ENCODE measurements at regions not wholly inside any gene's neighbourhood (a gene's known extent, or its start where the extent isn't known, plus 50 kb on each side); places are given as distances from the start of the nearest gene placed in this dataset.
A peak's percentile ranks its signal among the peaks of the same experiment; 100 is the strongest.

DNA sequence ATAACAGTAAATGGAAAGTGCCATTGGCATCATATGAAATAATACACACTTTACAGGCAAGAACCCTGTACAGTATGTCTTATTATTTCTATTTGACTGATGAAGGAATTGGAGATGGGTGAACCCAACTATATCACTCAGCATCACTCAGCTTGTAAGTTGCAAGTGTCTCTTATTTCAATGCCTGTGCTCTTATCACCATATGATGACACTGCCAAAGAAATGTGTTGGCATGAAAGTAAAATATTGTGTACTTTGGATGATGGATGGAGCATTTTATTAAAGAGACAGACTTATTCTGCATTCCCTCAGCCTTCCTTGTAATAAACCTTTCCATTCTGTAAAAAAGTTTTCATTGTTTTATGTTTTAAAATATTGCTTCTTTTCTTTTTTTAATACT is 927.5 kb upstream of the VRK2 start:
- no peak for ATAC-seq (replicated peaks in 6 of 8)
- Histone ChIP-seq H3K4me1 (replicated peaks in 1 of 2) (no peaks in the 10 kb centered on the region), H3K4me3 (no peak overlapping the region), H3K27ac (no peak overlapping the region)
- in situ Hi-C loops (cut with MboI; ENCODE audit: low pct_unique_long_range_greater_than_20kb in 2 of 9, low sequenced_read_pairs in 9 of 9, unreplicated experiment in 9 of 9): no loop called here

DNA sequence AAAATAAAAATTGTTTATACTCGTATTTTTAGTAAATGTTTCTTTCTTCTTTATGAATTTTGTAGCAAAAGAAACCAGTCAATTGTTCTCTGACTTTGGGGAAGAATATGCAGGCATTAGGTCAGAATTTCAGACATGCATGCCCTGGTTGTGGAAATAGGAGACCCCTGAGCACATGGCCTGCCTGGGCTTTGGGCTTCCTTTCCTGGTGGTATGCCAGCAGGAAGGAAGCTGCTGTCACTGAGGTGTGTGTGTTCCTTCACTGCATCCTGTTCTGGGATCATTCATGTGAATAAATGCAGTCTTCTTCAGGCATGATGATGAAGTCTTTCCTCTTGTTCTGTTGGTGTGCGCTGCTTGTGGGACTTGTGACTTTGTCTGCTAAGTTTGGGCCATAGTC is 920.2 kb upstream of the VRK2 start:
- in situ Hi-C loops (cut with MboI; ENCODE audit: low pct_unique_long_range_greater_than_20kb in 2 of 9, low sequenced_read_pairs in 9 of 9, unreplicated experiment in 9 of 9): no loop called here
- H3K4me1 ChIP-seq (replicated peaks in 1 of 2): no peaks in the 10 kb centered on the region
- no peak overlapping the region for H3K27ac ChIP-seq
- H3K4me3 ChIP-seq: no peak overlapping the region
- 0 to 100% (median 57%) methylated on average over 1 to 2 of the region's 2 CpGs; no CpG with 5 or more reads in 1 of the 10 experiments for WGBS, 10 experiments
- ATAC-seq (replicated peaks in 6 of 8): no peak

GRCh38 chr2:57139179-57139578 is 907.4 kb upstream of the VRK2 start:
- no peak for ATAC-seq (replicated peaks in 6 of 8)
- WGBS, 10 experiments: 0 to 100% (median 55%) methylated on average over 1 of the region's 1 CpG; no CpG with 5 or more reads in 1 of the 10 experiments
- no peak overlapping the region for H3K27ac ChIP-seq
- H3K4me1 ChIP-seq (replicated peaks in 1 of 2): no peaks in the 10 kb centered on the region
- in situ Hi-C loops (cut with MboI; ENCODE audit: low pct_unique_long_range_greater_than_20kb in 2 of 9, low sequenced_read_pairs in 9 of 9, unreplicated experiment in 9 of 9): no loop called here
- H3K4me3 ChIP-seq: no peak overlapping the region

GRCh38 chr2:57141269-57141668 is 905.3 kb upstream of the VRK2 start:
- in situ Hi-C loops (cut with MboI; ENCODE audit: low pct_unique_long_range_greater_than_20kb in 2 of 9, low sequenced_read_pairs in 9 of 9, unreplicated experiment in 9 of 9): no loop called here
- Histone ChIP-seq H3K4me1 (replicated peaks in 1 of 2) (no peaks in the 10 kb centered on the region), H3K4me3 (no peak overlapping the region), H3K27ac (no peak overlapping the region)
- no peak for ATAC-seq (replicated peaks in 6 of 8)

DNA sequence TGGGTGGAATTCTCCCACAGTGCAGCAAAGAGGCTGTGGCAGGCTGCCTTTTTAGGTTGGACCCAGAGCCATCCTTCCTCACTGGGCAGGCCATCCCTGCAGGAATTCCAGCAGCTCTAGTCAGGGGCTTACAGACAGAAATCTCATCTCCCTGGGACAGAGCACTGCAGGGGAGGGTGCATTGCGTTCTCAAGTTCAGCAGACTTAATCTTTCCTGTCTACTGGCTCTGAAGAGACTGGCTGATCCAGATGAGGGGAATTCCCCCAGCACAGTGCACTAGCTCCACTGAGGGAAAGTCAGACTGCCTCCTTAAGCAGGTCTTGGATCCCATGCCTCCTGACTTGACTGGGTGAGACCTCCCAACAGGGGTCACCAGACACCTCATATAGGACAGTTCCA is 899.7 kb upstream of the VRK2 start:
- Histone ChIP-seq H3K4me1 (replicated peaks in 1 of 2) (no peaks in the 10 kb centered on the region), H3K27ac (no peak overlapping the region), H3K4me3 (no peak overlapping the region)
- ATAC-seq (replicated peaks in 6 of 8): no peak
- in situ Hi-C loops (cut with MboI; ENCODE audit: low pct_unique_long_range_greater_than_20kb in 2 of 9, low sequenced_read_pairs in 9 of 9, unreplicated experiment in 9 of 9): no loop called here
- 20 to 75% (median 25%) methylated on average over 1 of the region's 1 CpG; no CpG with 5 or more reads in 7 of the 10 experiments for WGBS, 10 experiments

GRCh38 chr2:57156231-57156924 is 890.2 kb upstream of the VRK2 start:
- H3K27ac ChIP-seq: no peak overlapping the region
- H3K4me3 ChIP-seq: no peak overlapping the region
- peaks cover 0 to 7% of the 10 kb centered on the region in 2 donors for H3K4me1 ChIP-seq (replicated peaks in 1 of 2)
- WGBS, 10 experiments: 0 to 92% (median 67%) methylated on average over 1 to 2 of the region's 2 CpGs; no CpG with 5 or more reads in 1 of the 10 experiments
- in situ Hi-C loops (cut with MboI; ENCODE audit: low pct_unique_long_range_greater_than_20kb in 2 of 9, low sequenced_read_pairs in 9 of 9, unreplicated experiment in 9 of 9): no loop called here
- no peak for ATAC-seq (replicated peaks in 6 of 8)

DNA sequence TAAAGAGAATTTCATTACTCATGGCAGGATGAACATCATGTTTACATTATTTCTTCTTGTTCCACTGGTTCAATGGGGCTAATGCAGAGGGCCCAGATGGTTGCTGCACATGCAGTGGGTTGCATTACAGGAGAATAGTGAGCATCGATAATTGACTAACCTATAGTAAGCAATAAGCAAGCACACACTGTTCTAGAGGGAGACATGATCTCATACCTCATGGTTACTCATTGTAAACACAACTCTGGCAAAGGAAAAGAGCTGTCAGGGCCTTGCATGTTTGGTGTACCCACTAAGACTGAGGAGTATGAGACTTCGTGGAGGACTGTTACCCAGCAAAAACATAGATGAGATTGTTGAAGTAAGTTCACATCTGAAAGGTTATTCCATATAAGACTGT is 885.6 kb upstream of the VRK2 start:
- Histone ChIP-seq H3K27ac (no peak overlapping the region), H3K4me1 (replicated peaks in 1 of 2) (peaks cover 0 to 12% of the 10 kb centered on the region in 2 donors), H3K4me3 (no peak overlapping the region)
- peak in 1 of 8 experiments; percentile 78 for ATAC-seq (replicated peaks in 6 of 8)
- in situ Hi-C loops (cut with MboI; ENCODE audit: low pct_unique_long_range_greater_than_20kb in 2 of 9, low sequenced_read_pairs in 9 of 9, unreplicated experiment in 9 of 9): no loop called here
- WGBS, 10 experiments: 0 to 100% (median 86%) methylated on average over 1 to 2 of the region's 2 CpGs; no CpG with 5 or more reads in 1 of the 10 experiments

DNA sequence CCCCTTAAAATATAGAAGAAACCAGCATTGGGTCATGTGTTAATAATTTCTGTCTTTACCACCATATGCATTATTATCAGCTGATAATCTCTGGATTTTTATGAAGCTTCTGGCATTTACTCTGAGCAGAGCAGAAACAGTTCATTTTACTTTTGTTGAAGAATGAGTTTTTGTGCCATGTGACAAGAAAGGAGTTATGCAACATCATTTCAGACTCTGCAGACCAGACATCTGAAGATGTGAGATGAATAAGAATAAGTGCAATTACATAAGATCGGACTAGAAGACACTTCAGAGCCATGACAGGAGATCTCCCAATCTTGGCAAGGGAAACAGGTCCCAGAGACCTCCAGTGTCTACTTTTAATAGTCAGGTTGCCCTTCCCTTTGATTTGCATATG is 869.4 kb upstream of the VRK2 start:
- no peaks in the 10 kb centered on the region for H3K4me1 ChIP-seq (replicated peaks in 1 of 2)
- peak in 1 of 8 experiments; percentile 17 for ATAC-seq (replicated peaks in 6 of 8)
- no peak overlapping the region for H3K4me3 ChIP-seq
- 63 to 100% (median 63%) methylated on average over 1 of the region's 1 CpG; no CpG with 5 or more reads in 7 of the 10 experiments for WGBS, 10 experiments
- in situ Hi-C loops (cut with MboI; ENCODE audit: low pct_unique_long_range_greater_than_20kb in 2 of 9, low sequenced_read_pairs in 9 of 9, unreplicated experiment in 9 of 9): no loop called here
- H3K27ac ChIP-seq: no peak overlapping the region

- in situ Hi-C loops (cut with MboI; ENCODE audit: low pct_unique_long_range_greater_than_20kb in 2 of 9, low sequenced_read_pairs in 9 of 9, unreplicated experiment in 9 of 9): no loop called here
- Histone ChIP-seq H3K27ac (no peak overlapping the region), H3K4me3 (no peak overlapping the region), H3K4me1 (replicated peaks in 1 of 2) (no peaks in the 10 kb centered on the region)
- 45 to 100% (median 80%) methylated on average over 1 to 4 of the region's 4 CpGs for WGBS, 10 experiments
- peak in 1 of 8 experiments; percentile 27 for ATAC-seq (replicated peaks in 6 of 8)
Observed at GRCh38 chr2:57180042-57180567, 866.5 kb upstream of the VRK2 start.

DNA sequence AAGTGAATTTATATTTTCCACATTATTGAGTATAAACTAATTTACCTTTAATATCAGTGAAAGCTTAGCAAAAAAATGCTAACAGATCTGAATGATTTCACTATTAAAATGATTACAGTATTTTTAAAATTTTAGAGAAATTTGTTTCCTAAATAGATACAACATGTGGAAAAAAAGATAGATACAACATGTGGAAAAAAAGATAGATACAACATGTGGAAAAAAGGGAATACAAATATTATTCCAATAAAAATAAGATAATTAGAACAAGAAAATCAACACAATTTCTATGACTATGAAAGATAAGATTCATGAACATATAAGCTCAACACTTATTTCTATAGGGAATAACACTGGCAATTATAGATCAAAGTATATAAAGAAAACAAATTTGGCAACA is 865.9 kb upstream of the VRK2 start:
- no peak overlapping the region for H3K27ac ChIP-seq
- no peak for ATAC-seq (replicated peaks in 6 of 8)
- no peak overlapping the region for H3K4me3 ChIP-seq
- in situ Hi-C loops (cut with MboI; ENCODE audit: low pct_unique_long_range_greater_than_20kb in 2 of 9, low sequenced_read_pairs in 9 of 9, unreplicated experiment in 9 of 9): no loop called here
- no peaks in the 10 kb centered on the region for H3K4me1 ChIP-seq (replicated peaks in 1 of 2)

GRCh38 chr2:57181315-57182038 is 865.1 kb upstream of the VRK2 start:
- Histone ChIP-seq H3K27ac (no peak overlapping the region), H3K4me1 (replicated peaks in 1 of 2) (no peaks in the 10 kb centered on the region), H3K4me3 (no peak overlapping the region)
- 0 to 44% (median 33%) methylated on average over 1 of the region's 1 CpG; no CpG with 5 or more reads in 2 of the 10 experiments for WGBS, 10 experiments
- no peak for ATAC-seq (replicated peaks in 6 of 8)
- in situ Hi-C loops (cut with MboI; ENCODE audit: low pct_unique_long_range_greater_than_20kb in 2 of 9, low sequenced_read_pairs in 9 of 9, unreplicated experiment in 9 of 9): no loop called here

GRCh38 chr2:57182916-57183315 is 863.7 kb upstream of the VRK2 start:
- in situ Hi-C loops (cut with MboI; ENCODE audit: low pct_unique_long_range_greater_than_20kb in 2 of 9, low sequenced_read_pairs in 9 of 9, unreplicated experiment in 9 of 9): no loop called here

DNA sequence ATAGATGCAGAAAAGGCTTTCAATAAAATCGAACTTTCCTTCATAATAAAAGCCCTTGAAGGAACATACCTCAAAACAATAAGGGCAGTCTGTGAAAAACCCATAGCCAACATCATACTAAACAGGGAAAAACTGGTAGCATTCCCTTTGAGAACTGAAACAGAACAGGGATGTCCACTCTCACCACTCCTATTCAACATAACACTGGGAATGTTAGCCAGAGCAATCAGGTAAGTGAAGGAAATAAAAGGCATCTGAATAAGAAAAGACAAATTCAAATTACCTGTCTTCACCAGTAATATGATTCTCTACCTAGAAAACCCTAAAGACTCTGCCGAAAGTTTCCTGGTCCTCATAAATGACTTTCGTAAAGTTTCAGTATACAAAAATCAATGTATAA is 861.0 kb upstream of the VRK2 start:
- H3K27ac ChIP-seq: no peak overlapping the region
- no peak for ATAC-seq (replicated peaks in 6 of 8)
- WGBS, 10 experiments: 19 to 94% (median 57%) methylated on average over 1 to 3 of the region's 3 CpGs; no CpG with 5 or more reads in 1 of the 10 experiments
- in situ Hi-C loops (cut with MboI; ENCODE audit: low pct_unique_long_range_greater_than_20kb in 2 of 9, low sequenced_read_pairs in 9 of 9, unreplicated experiment in 9 of 9): no loop called here
- no peaks in the 10 kb centered on the region for H3K4me1 ChIP-seq (replicated peaks in 1 of 2)
- no peak overlapping the region for H3K4me3 ChIP-seq

More at GRCh38 chr2:57182916-57183315, 863.7 kb upstream of the VRK2 start:
- no peak overlapping the region for H3K4me3 ChIP-seq
- H3K4me1 ChIP-seq (replicated peaks in 1 of 2): no peaks in the 10 kb centered on the region
- no peak overlapping the region for H3K27ac ChIP-seq
- no peak for ATAC-seq (replicated peaks in 6 of 8)

GRCh38 chr2:57190007-57190406 is 856.6 kb upstream of the VRK2 start:
- WGBS, 10 experiments: 43 to 100% (median 90%) methylated on average over 1 to 2 of the region's 2 CpGs; no CpG with 5 or more reads in 1 of the 10 experiments
- no peak for ATAC-seq (replicated peaks in 6 of 8)
- Histone ChIP-seq H3K4me3 (no peak overlapping the region), H3K27ac (no peak overlapping the region), H3K4me1 (replicated peaks in 1 of 2) (no peaks in the 10 kb centered on the region)
- in situ Hi-C loops (cut with MboI; ENCODE audit: low pct_unique_long_range_greater_than_20kb in 2 of 9, low sequenced_read_pairs in 9 of 9, unreplicated experiment in 9 of 9): no loop called here
